Hepatocyte (in vitro differentiated cells): ENCODE measurements at regions not wholly inside any gene's neighbourhood (a gene's known extent, or its start where the extent isn't known, plus 50 kb on each side); places are given as distances from the start of the nearest gene placed in this dataset.

Experiments used
- EZH2 ChIP-seq: fragments of 200-600 bp; sonication (generic); IDR thresholded peaks from 2 replicates; pipeline ENCODE4 v1.6.1; 2016; ENCODE audit warnings: antibody characterized with exemption, mild to moderate bottlenecking, borderline replicate concordance
- TF ChIP-seq, protein P1 (sequence below): fragments of 200-600 bp; sonication (generic); IDR thresholded peaks from 2 replicates; pipeline ENCODE4 v1.5.1; 2016; ENCODE audit warnings: antibody characterized with exemption, mild to moderate bottlenecking; ENCODE audit not compliant: poor library complexity

DNA sequence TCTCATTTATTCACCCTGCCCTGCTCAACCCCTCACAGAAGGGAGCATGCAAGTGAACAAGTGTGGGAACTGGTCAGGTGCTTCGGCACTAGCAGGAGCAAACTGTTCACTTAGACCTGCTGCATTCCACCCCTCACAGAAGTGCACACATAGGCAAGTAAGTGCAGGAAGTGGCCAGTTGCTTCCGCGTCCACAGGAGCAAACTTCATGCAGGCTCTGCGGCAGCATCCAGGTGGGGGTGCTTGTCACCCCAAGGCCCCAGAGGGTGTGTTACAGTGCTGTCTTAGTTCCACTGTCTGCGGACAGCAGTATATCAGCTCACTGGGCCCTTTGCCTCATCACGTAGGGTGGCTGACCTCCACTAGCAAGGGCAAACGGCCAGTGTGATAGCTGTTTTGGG lies 167.3 kb upstream of the AVPR1A start:
- TF ChIP-seq, protein P1, sequence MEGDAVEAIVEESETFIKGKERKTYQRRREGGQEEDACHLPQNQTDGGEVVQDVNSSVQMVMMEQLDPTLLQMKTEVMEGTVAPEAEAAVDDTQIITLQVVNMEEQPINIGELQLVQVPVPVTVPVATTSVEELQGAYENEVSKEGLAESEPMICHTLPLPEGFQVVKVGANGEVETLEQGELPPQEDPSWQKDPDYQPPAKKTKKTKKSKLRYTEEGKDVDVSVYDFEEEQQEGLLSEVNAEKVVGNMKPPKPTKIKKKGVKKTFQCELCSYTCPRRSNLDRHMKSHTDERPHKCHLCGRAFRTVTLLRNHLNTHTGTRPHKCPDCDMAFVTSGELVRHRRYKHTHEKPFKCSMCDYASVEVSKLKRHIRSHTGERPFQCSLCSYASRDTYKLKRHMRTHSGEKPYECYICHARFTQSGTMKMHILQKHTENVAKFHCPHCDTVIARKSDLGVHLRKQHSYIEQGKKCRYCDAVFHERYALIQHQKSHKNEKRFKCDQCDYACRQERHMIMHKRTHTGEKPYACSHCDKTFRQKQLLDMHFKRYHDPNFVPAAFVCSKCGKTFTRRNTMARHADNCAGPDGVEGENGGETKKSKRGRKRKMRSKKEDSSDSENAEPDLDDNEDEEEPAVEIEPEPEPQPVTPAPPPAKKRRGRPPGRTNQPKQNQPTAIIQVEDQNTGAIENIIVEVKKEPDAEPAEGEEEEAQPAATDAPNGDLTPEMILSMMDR = no peak
- TF ChIP-seq EZH2 = no peak
